ENCODE measurements at regions not wholly inside any gene's neighbourhood (a gene's known extent, or its start where the extent isn't known, plus 50 kb on each side); places are given as distances from the start of the nearest gene placed in this dataset.
"Not testable (repeated sequence)": the region's sequence is repeated elsewhere in the genome, so short reads cannot be mapped to it uniquely, and the experiment has no call there.

DNA sequence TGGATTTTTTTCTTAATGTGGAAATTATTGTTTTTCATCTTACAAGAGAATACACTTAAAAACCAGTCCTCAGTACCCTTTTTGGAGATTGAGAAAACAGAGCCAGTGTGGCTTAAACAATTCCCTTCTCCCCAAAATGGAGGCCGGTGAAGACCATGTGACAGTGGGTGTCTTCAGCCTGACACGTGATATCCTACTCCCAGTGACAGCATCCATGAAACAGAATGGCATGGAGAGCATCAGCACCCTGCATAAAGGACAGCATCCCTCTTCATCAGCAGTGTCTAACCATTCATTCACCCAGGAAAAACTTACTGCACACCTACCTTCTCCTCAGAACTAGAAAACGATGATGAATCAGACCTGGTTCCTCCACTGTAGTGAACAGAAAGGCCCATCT, 103.4 kb upstream of the RAI14 start:
- H3K4me1 ChIP-seq (ENCODE audit: control insufficient read depth in 1 of 2, insufficient read depth in 2 of 2, low read length in 2 of 2), result no peaks in the 10 kb centered on the region
- H3K27me3 ChIP-seq (ENCODE audit: low read depth, low read length), result no peaks in the 10 kb centered on the region
- H3K4me3 ChIP-seq (ENCODE audit: low read depth in 1 of 2, low read length in 2 of 2), result no peak overlapping the region
- no peak overlapping the region for H3K27ac ChIP-seq (ENCODE audit: low read length)
- H3K36me3 ChIP-seq (ENCODE audit: control insufficient read depth in 1 of 2, insufficient read depth in 2 of 2, low read length in 2 of 2), result no peaks in the 10 kb centered on the region
- no peaks in the 10 kb centered on the region for H3K9me3 ChIP-seq (ENCODE audit: control insufficient read depth in 1 of 2, low read length in 2 of 2)

DNA sequence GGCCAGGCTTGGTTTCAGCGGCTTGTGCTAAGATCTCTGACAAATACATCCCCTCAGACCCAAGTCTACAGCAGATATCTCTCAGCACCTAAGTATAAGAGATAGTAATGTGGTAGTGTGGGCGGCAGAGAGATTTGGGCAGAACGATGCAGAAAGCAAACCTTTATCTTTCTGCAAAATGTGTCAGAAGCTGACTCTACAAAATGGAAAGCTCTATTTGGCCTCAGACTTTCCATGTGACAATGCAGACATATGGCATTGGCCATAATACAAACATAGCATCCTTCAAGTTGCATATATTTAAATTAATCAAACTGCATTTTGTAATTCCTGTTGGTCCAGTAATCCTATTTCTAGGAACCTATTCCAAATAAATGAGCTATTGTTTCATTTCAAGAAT, 102.5 kb upstream of the RAI14 start:
- H3K4me1 ChIP-seq (ENCODE audit: control insufficient read depth in 1 of 2, insufficient read depth in 2 of 2, low read length in 2 of 2), result no peaks in the 10 kb centered on the region
- H3K27me3 ChIP-seq (ENCODE audit: low read depth, low read length), result no peaks in the 10 kb centered on the region
- no peak overlapping the region for H3K4me3 ChIP-seq (ENCODE audit: low read depth in 1 of 2, low read length in 2 of 2)
- H3K9me3 ChIP-seq (ENCODE audit: control insufficient read depth in 1 of 2, low read length in 2 of 2), result no peaks in the 10 kb centered on the region
- H3K27ac ChIP-seq (ENCODE audit: low read length), result no peak overlapping the region
- H3K36me3 ChIP-seq (ENCODE audit: control insufficient read depth in 1 of 2, insufficient read depth in 2 of 2, low read length in 2 of 2), result no peaks in the 10 kb centered on the region

DNA sequence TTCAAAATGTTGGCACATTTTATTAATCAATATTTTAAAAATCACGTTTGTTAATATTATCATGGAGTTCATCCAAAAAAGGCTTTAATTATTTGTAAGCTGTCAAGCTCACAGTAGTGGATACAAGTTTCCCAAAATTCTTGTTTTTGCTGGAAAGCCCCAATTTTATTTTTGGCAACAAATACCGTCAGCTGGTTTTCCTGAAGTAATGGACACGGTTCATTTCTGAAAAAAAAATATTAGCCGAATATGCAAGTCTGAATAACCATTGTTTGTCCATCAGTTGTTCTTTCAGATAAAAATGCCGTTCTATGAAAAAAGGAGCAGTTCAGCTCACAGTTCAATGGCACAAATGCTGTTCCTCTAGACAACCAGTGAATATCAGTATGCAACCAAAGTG, 101.5 kb upstream of the RAI14 start:
- Histone ChIP-seq H3K27ac (ENCODE audit: low read length) (no peak overlapping the region), H3K4me1 (ENCODE audit: control insufficient read depth in 1 of 2, insufficient read depth in 2 of 2, low read length in 2 of 2) (no peaks in the 10 kb centered on the region), H3K36me3 (ENCODE audit: control insufficient read depth in 1 of 2, insufficient read depth in 2 of 2, low read length in 2 of 2) (no peaks in the 10 kb centered on the region), H3K27me3 (ENCODE audit: low read depth, low read length) (no peaks in the 10 kb centered on the region), H3K9me3 (ENCODE audit: control insufficient read depth in 1 of 2, low read length in 2 of 2) (no peaks in the 10 kb centered on the region), H3K4me3 (ENCODE audit: low read depth in 1 of 2, low read length in 2 of 2) (no peak overlapping the region)

DNA sequence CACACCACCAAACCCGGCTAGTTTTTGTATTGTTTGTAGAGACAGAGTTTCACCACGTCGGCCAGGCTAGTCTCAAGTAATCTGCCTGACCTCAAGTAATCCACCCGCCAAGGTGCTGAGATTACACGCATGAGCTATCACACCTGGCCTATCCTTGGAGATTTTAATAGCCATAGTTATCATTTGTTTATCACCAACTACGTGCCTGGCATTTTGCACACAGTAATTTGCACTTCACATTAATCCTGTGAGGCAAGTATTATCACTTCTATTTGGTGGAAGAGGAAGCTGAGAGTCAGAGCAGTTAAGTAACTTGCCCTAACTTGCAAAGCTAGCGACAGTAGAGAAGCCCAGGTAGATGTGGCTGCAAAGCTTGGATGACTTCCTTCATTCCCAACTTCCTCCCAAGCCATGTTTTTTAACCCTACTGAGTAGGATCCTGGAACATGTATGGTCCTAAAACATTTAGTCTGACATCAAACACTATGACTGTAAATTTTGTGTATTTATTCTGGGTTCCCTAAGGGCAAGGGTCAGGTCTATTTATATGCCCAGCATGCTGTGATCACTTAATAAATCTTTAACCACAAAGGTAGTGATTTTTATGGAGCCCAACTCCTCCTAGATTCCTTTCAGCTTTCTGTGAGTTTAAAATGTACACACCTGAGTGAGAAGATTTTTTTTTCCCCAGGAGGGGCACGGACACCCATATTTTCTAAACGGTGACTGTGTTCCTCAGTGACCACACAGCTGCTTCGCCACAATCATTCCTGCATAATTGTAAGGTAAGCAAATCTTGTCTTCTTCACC, 100.2 kb upstream of the RAI14 start:
- no peak overlapping the region for H3K4me3 ChIP-seq (ENCODE audit: low read depth in 1 of 2, low read length in 2 of 2)
- H3K27me3 ChIP-seq (ENCODE audit: low read depth, low read length), result no peaks in the 10 kb centered on the region
- H3K27ac ChIP-seq (ENCODE audit: low read length), result no peak overlapping the region
- no peaks in the 10 kb centered on the region for H3K36me3 ChIP-seq (ENCODE audit: control insufficient read depth in 1 of 2, insufficient read depth in 2 of 2, low read length in 2 of 2)
- H3K4me1 ChIP-seq (ENCODE audit: control insufficient read depth in 1 of 2, insufficient read depth in 2 of 2, low read length in 2 of 2), result no peaks in the 10 kb centered on the region
- no peaks in the 10 kb centered on the region for H3K9me3 ChIP-seq (ENCODE audit: control insufficient read depth in 1 of 2, low read length in 2 of 2)

DNA sequence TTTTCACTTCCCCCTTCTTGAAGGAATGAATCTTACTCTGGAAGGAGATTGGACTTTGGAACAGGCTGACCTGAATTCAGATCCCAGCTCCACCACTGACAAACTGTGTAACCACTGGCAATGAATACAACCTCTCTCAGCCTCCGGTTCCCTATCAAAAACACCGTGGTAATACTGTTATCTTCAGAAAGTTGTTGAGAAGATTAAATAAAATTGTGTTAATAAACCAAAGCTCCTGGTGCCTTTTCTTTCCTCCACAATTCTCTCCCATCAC, 99.7 kb upstream of the RAI14 start:
- H3K4me3 ChIP-seq (ENCODE audit: low read depth in 1 of 2, low read length in 2 of 2), result no peak overlapping the region
- H3K27ac ChIP-seq (ENCODE audit: low read length), result no peak overlapping the region
- no peaks in the 10 kb centered on the region for H3K9me3 ChIP-seq (ENCODE audit: control insufficient read depth in 1 of 2, low read length in 2 of 2)
- H3K27me3 ChIP-seq (ENCODE audit: low read depth, low read length), result no peaks in the 10 kb centered on the region
- H3K4me1 ChIP-seq (ENCODE audit: control insufficient read depth in 1 of 2, insufficient read depth in 2 of 2, low read length in 2 of 2), result no peaks in the 10 kb centered on the region
- H3K36me3 ChIP-seq (ENCODE audit: control insufficient read depth in 1 of 2, insufficient read depth in 2 of 2, low read length in 2 of 2), result no peaks in the 10 kb centered on the region

DNA sequence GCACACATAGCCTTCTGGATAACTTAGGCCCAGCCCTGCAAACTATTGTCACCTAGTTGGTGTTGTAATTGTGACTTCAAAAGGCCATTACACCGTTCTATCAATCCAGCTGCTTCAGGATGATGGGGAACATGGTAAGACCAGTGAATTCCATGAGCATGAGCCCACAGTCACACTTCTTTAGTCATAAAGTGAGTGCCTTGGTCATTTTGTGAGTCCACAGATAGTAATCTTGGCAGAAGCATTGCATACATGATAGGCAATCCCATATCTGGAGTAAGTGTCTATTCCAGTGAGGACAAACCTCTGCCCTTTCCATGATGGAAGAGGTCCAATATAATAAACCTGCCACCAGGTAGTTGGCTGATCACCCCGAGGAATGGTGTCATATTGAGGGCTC, 94.5 kb upstream of the RAI14 start:
- H3K36me3 ChIP-seq (ENCODE audit: control insufficient read depth in 1 of 2, insufficient read depth in 2 of 2, low read length in 2 of 2); H3K4me1 ChIP-seq (ENCODE audit: control insufficient read depth in 1 of 2, insufficient read depth in 2 of 2, low read length in 2 of 2); H3K4me3 ChIP-seq (ENCODE audit: low read depth in 1 of 2, low read length in 2 of 2); H3K27ac ChIP-seq (ENCODE audit: low read length); H3K9me3 ChIP-seq (ENCODE audit: control insufficient read depth in 1 of 2, low read length in 2 of 2); H3K27me3 ChIP-seq (ENCODE audit: low read depth, low read length): not testable (repeated sequence)

DNA sequence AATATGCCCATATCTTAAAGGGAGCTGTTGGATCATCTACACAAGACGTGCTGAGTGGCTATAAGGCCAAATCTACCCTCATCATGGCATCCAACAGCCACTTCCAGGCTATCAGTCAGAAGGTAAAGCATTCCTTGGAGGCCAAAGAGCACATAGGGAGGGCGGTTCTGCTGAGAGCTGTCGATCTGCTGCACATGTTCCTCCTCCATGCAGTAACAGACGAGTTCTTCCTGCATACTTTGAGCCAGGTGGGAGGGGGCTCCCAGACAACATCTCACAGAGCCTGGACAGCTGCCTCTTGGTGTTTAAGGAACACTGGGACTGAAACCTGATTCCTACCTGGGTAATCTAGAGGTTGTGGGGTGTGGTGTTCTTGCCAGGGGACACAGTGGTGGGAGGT, 93.3 kb upstream of the RAI14 start:
- no peaks in the 10 kb centered on the region for H3K36me3 ChIP-seq (ENCODE audit: control insufficient read depth in 1 of 2, insufficient read depth in 2 of 2, low read length in 2 of 2)
- no peak overlapping the region for H3K27ac ChIP-seq (ENCODE audit: low read length)
- H3K4me3 ChIP-seq (ENCODE audit: low read depth in 1 of 2, low read length in 2 of 2), result no peak overlapping the region
- no peaks in the 10 kb centered on the region for H3K27me3 ChIP-seq (ENCODE audit: low read depth, low read length)
- no peaks in the 10 kb centered on the region for H3K9me3 ChIP-seq (ENCODE audit: control insufficient read depth in 1 of 2, low read length in 2 of 2)
- peaks cover 0 to 6% of the 10 kb centered on the region in 2 donors for H3K4me1 ChIP-seq (ENCODE audit: control insufficient read depth in 1 of 2, insufficient read depth in 2 of 2, low read length in 2 of 2)

DNA sequence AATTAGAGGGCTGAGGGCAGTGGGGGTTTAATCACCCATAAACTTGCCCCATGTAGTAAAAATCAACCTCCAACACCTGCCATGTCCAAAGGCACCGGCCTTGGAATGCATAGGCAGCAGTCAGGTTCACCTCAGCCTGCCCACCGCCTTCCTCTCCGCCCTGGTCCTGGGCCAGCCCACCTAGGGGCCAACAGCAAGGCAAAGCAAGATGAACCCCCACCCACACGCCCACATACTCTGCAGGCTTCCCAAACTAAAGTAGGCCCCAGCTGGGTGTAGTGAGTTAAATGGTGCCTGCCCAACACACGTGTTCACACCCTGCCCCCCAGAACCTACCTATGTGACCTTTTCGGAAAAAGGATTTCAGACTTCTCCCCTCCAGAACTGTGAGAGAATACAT, 92.9 kb upstream of the RAI14 start:
- no peak overlapping the region for H3K4me3 ChIP-seq (ENCODE audit: low read depth in 1 of 2, low read length in 2 of 2)
- no peaks in the 10 kb centered on the region for H3K9me3 ChIP-seq (ENCODE audit: control insufficient read depth in 1 of 2, low read length in 2 of 2)
- H3K4me1 ChIP-seq (ENCODE audit: control insufficient read depth in 1 of 2, insufficient read depth in 2 of 2, low read length in 2 of 2), result peaks cover 0 to 6% of the 10 kb centered on the region in 2 donors
- H3K36me3 ChIP-seq (ENCODE audit: control insufficient read depth in 1 of 2, insufficient read depth in 2 of 2, low read length in 2 of 2), result no peaks in the 10 kb centered on the region
- H3K27me3 ChIP-seq (ENCODE audit: low read depth, low read length), result no peaks in the 10 kb centered on the region
- no peak overlapping the region for H3K27ac ChIP-seq (ENCODE audit: low read length)

DNA sequence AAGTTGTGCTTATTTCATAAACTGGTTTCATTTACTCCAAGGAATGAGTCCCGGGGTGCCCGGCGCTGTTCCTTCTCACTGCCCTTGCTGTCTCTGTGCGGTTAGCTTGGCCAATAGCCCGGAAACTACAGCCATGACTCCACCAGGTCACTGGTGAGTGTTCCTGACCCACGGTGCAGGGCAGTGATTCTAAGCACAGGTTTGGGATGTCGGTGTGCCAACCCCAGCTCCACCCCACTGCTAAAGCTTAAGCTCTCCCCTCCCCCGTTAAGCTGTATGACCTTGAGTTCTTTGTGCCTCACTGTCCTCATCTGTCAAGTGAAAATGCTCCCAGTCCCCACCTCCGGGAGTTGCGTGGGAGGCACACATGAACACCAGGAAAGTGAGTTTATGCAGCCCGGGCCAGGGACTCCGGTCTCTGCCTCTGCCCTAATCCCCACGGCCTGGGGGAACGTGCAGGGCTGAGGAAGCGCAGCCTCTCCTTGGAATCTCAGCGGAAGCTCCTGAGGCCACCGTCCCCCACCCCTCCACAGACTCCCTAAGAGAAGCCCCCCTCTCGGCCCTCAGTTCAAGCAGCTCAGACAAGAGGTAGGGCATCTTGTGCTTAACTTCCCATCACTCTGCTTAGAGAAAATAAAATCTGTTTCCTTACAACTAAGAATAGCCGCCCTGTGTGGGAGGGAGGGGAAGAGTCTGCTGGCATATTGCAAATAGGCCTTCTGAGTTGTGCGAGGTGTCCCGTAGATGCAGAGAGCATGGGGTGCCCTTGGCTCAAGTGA, 92.0 kb upstream of the RAI14 start:
- H3K4me3 ChIP-seq (ENCODE audit: low read depth in 1 of 2, low read length in 2 of 2), result no peak overlapping the region
- H3K27me3 ChIP-seq (ENCODE audit: low read depth, low read length), result no peaks in the 10 kb centered on the region
- no peaks in the 10 kb centered on the region for H3K9me3 ChIP-seq (ENCODE audit: control insufficient read depth in 1 of 2, low read length in 2 of 2)
- no peaks in the 10 kb centered on the region for H3K36me3 ChIP-seq (ENCODE audit: control insufficient read depth in 1 of 2, insufficient read depth in 2 of 2, low read length in 2 of 2)
- H3K27ac ChIP-seq (ENCODE audit: low read length), result no peak overlapping the region
- peaks cover 0 to 6% of the 10 kb centered on the region in 2 donors for H3K4me1 ChIP-seq (ENCODE audit: control insufficient read depth in 1 of 2, insufficient read depth in 2 of 2, low read length in 2 of 2)

DNA sequence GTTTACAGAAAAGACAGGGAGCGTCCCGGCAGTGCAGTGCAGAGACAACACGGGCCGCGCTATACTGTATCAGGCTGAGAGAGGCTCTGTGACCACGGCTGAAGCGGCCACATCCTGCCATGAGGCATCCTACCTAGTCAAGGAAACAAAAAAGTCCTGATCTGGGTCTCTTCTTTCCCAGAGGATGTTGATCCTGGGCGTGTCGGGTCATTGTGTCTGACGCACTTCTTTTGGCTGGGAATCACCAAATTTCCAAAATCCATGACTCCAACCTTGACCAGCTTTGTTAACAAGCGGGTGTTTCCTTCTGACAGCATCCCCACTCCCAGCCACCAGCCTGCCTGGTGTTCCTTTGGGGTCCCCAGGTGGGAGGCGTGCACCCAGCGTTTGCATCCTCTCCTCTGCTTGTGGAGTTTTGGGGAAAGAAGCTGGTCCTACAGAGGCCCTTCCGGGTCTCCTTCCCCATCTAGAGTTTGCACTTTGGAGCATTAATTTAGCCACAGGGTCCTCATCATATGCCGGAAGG, 91.4 kb upstream of the RAI14 start:
- H3K36me3 ChIP-seq (ENCODE audit: control insufficient read depth in 1 of 2, insufficient read depth in 2 of 2, low read length in 2 of 2), result no peaks in the 10 kb centered on the region
- H3K4me3 ChIP-seq (ENCODE audit: low read depth in 1 of 2, low read length in 2 of 2), result no peak overlapping the region
- no peaks in the 10 kb centered on the region for H3K9me3 ChIP-seq (ENCODE audit: control insufficient read depth in 1 of 2, low read length in 2 of 2)
- peaks cover 0 to 6% of the 10 kb centered on the region in 2 donors for H3K4me1 ChIP-seq (ENCODE audit: control insufficient read depth in 1 of 2, insufficient read depth in 2 of 2, low read length in 2 of 2)
- H3K27me3 ChIP-seq (ENCODE audit: low read depth, low read length), result no peaks in the 10 kb centered on the region
- H3K27ac ChIP-seq (ENCODE audit: low read length), result no peak overlapping the region

DNA sequence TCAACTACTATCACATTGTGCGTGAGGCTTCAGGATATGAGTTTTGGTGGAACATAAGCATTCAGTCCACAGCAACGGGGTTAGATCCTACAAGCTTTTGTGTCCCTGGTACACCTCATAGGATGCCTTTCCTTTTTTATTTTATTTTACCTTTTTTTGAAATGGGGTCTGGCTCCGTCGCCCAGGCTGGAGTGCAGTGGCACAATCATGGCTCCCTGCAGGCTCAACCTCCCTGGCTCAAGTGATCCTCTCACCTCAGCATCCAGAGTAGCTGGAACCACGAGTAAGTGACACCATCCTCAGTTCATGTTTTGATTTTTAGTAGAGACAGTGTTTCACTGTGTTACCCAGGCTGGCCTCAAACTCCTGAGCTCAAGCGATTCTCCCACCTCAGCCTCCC, 86.0 kb upstream of the RAI14 start:
- Histone ChIP-seq H3K4me3 (ENCODE audit: low read depth in 1 of 2, low read length in 2 of 2) (no peak overlapping the region), H3K4me1 (ENCODE audit: control insufficient read depth in 1 of 2, insufficient read depth in 2 of 2, low read length in 2 of 2) (no peaks in the 10 kb centered on the region), H3K27me3 (ENCODE audit: low read depth, low read length) (no peaks in the 10 kb centered on the region), H3K36me3 (ENCODE audit: control insufficient read depth in 1 of 2, insufficient read depth in 2 of 2, low read length in 2 of 2) (no peaks in the 10 kb centered on the region), H3K9me3 (ENCODE audit: control insufficient read depth in 1 of 2, low read length in 2 of 2) (no peaks in the 10 kb centered on the region), H3K27ac (ENCODE audit: low read length) (no peak overlapping the region)
